T-helper 2 cell treated with Interferon-gamma antibody and Interleukin-4, amounts not matched to agents 100 ng/mL and 5 ng/mL, for 36 hours (primary cell): ENCODE measurements at regions not wholly inside any gene's neighbourhood (a gene's known extent, or its start where the extent isn't known, plus 50 kb on each side); places are given as distances from the start of the nearest gene placed in this dataset.

Source experiments
- intact Hi-C: fragments of 100-400 bp; cut with micrococcal nuclease; formaldehyde crosslinking; loops from one replicate; pipeline ENCODE4 v1.15.1; 2023

GRCh38 chr3:14334136-14334535 lies 68.3 kb upstream of the SLC6A6 start:
- intact Hi-C loops: no loop called here

- intact Hi-C loops: no loop called here
Observed at GRCh38 chr3:14334936-14335335, 67.5 kb upstream of the SLC6A6 start.

DNA sequence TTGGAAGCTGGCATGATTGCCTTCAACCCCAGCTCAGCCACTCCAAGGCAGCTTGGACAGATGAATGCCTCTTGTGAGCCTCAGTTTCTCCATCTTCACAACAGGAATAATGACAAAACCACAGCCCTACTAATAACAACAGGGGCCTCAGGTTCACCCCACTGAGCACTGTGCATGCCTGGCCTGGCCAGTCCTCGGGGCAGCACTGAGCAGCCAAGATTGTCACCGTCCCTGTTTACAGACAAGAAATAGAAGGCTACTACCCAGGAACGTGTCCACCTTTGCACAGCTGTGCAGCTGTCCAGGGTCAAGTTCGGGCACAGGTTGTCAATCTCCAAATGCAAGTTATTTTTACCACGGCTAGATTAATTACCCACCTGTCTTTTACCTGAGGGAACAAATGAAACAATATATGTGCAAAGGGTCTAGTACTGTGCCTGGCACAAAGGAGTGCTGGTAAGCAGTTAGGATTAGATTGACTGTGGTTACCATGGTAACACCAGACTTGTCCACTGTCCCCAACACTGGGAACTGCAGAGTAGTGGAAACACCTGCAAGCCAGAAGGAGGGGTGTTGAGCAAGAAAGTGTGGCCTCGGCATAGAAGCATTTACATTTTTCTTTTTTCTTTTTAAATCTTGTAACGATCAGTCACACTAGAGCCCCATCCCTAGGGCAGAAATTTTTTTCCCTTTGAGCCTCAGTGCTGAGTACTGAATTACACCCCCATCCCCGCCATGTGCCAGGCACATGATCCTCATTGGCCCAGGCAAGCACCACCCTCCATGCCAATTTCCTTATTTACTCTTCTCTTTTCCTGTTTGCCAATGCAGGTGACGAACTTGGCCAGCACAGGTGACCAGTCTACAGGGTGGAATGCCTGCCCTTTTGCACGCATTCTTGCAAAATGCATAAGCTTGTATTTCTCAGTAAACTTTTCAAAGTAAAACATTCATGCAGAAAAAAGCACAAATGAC lies 66.3 kb upstream of the SLC6A6 start:
- intact Hi-C loops: no loop called here

DNA sequence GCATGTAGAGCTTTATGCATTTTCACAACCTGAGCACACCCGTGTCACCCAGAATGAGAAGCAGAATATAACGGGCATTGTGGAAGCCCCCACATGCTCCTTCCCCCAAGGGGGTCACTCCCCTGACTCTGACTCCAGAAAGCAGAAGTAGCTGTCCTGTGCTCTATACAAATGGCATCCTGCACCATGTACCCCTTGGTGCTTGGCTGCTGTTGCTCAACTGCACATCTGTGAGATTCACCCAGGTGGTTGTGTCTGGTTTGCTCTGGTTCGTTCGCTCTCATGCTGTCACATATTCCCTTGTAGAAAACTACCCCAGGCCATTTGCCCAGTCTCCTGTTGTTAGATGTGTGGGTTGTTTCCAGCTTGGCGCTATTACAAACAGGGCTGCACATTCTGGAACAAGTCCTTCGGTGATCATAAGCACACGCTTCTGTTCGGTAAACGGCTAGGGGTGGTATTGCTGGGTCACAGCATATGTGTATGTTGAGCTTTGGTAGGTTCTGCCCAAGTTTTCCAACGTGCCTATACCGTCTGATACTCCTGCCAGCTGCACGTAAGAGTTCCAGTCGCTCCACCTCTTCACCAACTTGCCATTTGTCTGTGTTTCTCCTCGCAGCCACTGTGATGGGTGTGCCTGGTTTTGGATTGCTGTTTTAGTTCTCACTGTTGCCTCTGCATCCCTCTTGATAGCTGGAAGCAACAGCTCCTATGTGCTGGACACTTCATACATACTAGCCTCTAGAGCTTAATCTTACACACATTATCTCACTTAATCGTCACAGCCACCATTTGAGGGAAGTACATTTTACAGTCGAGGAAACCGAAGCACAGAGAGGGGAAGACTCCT lies 65.4 kb upstream of the SLC6A6 start:
- intact Hi-C loops: no loop called here

DNA sequence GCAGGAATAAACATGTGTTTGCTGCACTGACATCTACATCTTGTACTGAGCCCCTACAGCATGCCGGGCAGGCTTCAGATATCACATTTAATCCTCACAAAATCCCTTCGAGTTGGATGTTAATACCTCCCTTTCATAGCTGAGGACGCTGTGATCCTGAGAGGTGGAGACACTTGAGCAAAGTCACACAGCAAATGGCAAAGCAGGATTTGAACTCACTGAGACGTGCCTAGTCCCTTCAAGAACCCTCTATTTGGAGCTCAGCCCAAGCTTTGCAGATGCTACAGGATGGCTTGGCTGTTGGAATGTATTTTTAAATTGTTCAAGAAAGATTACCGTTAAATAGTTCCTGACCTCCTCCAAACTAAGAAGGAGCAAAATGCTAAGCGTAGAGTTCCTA lies 64.6 kb upstream of the SLC6A6 start:
- intact Hi-C loops: no loop called here

- intact Hi-C loops: no loop called here
Observed at GRCh38 chr3:14338242-14338641, 64.2 kb upstream of the SLC6A6 start.

- intact Hi-C loops: no loop called here
Observed at GRCh38 chr3:14338898-14339458, 63.4 kb upstream of the SLC6A6 start.

DNA sequence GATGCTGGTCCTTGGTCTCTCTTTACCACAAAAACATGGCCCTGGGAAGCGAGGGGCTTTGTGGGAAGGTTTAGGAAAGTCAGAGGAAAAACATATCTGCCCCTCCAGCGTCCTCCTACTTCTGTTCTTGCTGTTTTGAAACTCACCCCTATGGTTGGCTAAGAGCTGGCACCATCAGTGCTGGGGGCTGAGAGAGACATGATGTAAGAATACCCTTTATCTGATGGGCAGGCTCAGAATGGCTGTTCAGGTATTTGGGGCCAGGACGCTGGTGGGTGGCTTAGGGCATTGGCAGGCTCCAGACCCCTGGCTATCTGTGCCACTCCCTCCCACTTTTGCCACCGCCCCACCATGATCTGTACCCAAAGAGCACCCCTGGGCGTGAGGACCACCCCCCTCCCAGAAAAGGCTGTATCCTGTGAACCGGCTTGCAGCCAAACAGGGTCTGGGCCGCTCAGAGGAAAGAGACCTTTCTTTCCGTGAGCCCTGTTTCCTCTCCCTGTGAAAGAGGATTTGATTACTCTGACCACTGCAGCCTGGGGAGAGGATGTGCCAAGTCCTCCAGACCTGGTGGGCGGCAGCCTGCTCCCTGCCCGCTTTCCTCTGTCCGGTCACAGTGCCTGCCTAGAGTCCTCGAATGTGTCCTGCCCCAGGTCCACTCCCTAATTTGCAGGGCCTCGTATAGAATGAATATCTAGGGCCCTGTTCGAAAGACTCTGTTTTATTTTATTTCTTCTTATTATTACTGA lies 61.3 kb upstream of the SLC6A6 start:
- intact Hi-C loops: no loop called here

DNA sequence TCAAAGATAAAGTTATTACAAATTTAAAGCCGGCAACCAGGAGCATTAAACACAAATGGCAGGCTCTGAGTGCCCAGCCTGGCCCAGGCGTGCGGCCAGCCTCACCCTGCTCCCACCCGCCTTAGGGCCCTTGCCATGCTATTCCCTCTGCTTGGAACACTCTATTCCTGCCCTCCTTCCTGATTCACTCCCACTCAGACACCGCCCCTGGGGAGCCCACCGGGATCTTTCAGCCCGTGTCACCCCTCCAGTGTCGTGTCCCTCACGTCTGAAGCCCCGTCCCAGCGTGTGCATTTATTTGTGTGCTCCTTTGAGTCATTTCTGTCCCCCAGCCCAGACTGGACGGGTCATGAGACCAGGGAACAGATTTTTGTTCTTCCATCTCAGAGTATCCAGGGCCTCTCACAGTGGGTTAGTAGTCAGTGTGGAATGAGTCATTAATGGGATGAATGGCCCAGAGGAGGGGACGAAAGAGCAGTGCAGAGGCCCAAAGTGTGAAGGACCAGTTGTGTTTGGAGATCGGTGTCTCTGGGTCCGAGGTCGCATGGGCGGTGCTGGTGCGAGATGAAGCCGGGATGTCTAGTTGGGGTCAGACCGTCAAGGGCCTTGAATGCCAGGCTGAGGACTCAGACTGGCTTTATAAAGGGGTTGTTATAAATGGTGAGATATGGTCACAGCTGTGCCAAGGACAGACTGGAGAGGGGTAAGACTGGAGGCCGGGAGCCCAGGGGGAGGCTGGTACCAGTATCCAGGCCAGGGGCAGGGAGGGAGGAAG lies 58.9 kb upstream of the SLC6A6 start:
- intact Hi-C loops: no loop called here

DNA sequence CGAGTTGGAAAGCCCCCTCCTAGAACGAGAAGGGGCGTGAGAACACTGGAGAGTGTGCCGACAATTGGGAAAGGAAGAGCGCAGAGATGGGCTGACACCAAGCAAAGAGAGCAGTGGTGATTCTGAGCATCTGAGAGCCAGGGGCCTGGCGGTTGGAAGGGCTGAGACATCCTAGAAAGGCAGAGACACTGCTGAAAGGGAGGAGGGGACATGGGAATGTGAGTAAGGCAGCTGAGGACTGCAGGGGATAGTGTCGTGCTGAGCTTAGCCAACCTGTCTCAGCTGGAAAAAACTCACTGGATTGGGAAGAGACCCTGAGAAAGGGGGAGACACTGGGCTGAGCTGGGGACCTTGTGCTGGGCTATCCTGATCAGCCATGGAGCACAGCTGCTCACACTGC lies 58.1 kb upstream of the SLC6A6 start:
- intact Hi-C loops: no loop called here

DNA sequence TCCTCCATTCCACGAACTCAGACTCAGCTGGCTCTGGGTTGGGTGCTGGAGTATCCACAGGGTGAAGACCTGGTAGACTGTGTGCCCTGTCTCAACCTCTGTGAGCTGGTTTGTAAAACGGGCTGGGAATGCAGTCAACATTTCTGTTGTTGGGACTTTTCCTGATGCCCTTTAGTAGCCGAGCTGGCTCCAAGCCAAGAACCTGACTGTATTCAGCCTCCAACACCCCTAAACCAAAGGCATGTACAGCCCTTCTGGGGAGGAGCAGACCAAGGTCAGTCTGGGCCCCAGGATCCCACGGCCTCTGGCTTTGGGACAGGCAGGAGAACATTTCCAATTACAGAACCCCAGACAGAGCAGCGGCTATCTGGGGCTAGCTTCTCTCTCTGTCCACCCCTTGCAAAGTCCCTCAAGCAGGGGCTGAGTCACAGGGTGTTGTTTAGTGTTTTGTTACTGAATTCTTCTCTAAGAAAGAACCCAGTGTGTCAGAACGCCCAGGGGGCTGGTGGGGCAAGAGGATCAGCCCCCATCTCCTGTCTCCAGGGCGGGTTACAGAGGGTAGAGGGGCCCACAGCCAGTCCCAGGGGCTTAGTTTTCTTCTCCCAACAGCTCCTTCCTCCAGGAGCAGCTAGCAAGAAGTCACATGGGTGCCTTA lies 56.8 kb upstream of the SLC6A6 start:
- intact Hi-C loops: no loop called here

GRCh38 chr3:14346191-14346590 lies 56.2 kb upstream of the SLC6A6 start:
- intact Hi-C loops: no loop called here

DNA sequence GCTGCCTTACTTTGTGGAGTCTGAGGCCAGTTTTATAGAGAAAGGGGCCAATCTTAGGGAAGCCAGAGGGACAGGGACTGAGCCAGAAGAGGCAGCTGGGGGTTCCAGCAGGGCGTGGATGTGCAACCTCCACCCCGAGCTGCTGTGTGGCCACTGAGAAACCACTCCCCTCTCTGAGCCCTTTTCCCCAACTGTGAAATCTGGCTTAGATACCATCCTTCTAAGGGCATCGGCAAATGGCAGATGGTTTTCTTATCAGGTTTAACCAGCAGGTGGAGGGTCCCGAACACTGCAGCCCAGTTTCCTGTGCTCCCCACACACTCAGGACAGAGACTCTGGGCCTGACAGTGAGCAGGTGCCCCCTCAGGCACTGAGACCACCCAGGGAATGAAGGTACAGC lies 55.8 kb upstream of the SLC6A6 start:
- intact Hi-C loops: no loop called here

- intact Hi-C loops: no loop called here
Observed at GRCh38 chr3:14347110-14347509, 55.3 kb upstream of the SLC6A6 start.

- intact Hi-C loops: no loop called here
Observed at GRCh38 chr3:14351617-14352001, 50.8 kb upstream of the SLC6A6 start.

DNA sequence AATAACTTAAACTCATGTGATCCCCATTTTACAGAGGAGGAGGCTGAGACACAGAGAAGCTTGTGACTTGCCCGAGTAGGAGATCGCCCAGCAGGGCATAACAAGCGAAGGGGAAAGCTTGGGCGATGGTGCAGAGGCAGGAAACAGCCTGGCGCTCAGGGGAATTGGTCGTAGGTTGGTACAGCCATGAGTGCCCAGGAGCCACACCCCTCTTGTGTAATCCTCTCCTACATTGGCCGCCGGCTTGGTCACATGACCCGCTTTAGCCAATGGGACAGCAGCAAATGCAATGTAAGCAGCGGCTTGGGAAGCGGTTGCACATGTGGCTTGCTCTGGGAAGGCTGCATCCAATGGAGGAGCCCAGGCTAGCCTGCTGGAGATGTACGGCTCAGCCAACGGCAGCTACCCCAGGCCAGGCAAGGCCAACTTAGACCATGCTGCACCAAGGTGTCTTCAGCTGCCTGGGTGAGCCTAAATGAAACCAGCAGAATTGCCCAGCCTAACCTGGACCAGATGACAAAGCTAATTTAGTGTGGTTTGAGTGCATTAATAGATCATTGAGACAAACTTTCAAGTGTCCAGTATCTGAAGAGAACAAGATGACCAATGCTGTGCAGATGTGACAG lies 50.3 kb upstream of the SLC6A6 start:
- intact Hi-C loops: no loop called here
